Retinal pigment epithelial cell (primary cell): ENCODE measurements at regions not wholly inside any gene's neighbourhood (a gene's known extent, or its start where the extent isn't known, plus 50 kb on each side); places are given as distances from the start of the nearest gene placed in this dataset.

Experiments used
- DNase-seq: peaks from one replicate; pipeline ENCODE4 v3.0.0-alpha.2; 2010; ENCODE audit warnings: low read depth
- H3K4me3 ChIP-seq: 2 replicates; pipeline ENCODE4 v1.5.1; 2011; ENCODE audit warnings: mild to moderate bottlenecking, low read length, control low read depth, moderate library complexity
- TF ChIP-seq, protein P1 (sequence below): conservative IDR thresholded peaks from 2 replicates; pipeline ENCODE4 v1.5.1; 2011; ENCODE audit warnings: low read depth, low read length, control low read depth, inconsistent platforms

DNA sequence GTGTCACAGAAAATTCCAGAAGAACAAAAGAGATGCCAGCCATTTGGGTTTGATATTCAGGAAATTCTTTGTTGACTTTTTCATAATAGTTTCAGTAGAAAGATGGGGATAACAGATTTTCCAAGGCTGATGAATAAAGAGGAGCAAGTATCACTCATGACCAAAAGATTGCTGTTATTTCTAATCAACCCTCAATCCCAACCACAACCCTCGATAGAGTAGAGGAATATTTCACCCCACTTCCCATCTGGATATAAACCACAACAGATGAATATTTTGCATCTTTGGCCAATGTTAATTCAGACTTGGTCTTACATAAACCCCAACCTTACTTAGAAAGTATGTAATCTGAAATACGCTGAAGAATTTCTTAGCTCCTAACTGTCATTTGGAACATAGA, 232.4 kb downstream of the SEC16B start:
- no peak overlapping the region for H3K4me3 ChIP-seq
- TF ChIP-seq, protein P1, sequence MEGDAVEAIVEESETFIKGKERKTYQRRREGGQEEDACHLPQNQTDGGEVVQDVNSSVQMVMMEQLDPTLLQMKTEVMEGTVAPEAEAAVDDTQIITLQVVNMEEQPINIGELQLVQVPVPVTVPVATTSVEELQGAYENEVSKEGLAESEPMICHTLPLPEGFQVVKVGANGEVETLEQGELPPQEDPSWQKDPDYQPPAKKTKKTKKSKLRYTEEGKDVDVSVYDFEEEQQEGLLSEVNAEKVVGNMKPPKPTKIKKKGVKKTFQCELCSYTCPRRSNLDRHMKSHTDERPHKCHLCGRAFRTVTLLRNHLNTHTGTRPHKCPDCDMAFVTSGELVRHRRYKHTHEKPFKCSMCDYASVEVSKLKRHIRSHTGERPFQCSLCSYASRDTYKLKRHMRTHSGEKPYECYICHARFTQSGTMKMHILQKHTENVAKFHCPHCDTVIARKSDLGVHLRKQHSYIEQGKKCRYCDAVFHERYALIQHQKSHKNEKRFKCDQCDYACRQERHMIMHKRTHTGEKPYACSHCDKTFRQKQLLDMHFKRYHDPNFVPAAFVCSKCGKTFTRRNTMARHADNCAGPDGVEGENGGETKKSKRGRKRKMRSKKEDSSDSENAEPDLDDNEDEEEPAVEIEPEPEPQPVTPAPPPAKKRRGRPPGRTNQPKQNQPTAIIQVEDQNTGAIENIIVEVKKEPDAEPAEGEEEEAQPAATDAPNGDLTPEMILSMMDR = no peak
- DNase-seq = no peak

GRCh38 chr1:177732178-177732577, 237.7 kb downstream of the SEC16B start:
- no peak overlapping the region for H3K4me3 ChIP-seq
- no peak for DNase-seq
- TF ChIP-seq, protein P1 = no peak

- no peak for DNase-seq
- H3K4me3 ChIP-seq = no peak overlapping the region
- TF ChIP-seq, protein P1 = no peak
Measured at GRCh38 chr1:177729646-177730045, 240.2 kb downstream of the SEC16B start.

- no peak for DNase-seq
- H3K4me3 ChIP-seq = no peak overlapping the region
- TF ChIP-seq, protein P1 = no peak
Measured at GRCh38 chr1:177723533-177723932, 246.3 kb downstream of the SEC16B start.

GRCh38 chr1:177710696-177711620, 258.9 kb downstream of the SEC16B start:
- no peak for DNase-seq
- no peak overlapping the region for H3K4me3 ChIP-seq
- TF ChIP-seq, protein P1 = no peak

GRCh38 chr1:177708406-177708805, 261.5 kb downstream of the SEC16B start:
- TF ChIP-seq, protein P1 = no peak
- H3K4me3 ChIP-seq = no peak overlapping the region
- no peak for DNase-seq

DNA sequence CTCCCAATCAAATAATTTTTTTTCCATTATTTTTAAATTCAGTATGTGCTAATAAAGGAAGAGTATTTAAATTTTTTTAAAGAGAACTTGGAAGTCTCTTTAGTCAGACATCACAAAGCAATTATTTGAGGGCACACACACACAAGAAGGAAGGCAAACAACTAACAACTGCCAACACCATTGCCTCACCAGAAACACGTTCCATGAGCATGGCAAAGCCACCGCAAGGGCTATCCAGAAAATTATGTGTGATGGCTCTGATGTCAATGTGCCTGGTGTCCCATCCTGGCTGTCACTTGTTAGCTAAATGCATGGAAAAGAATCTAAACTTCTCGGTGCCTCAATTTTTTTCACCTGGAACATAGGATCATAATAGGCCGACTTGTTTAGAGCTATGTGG, 262.9 kb downstream of the SEC16B start:
- no peak for DNase-seq
- H3K4me3 ChIP-seq = no peak overlapping the region
- TF ChIP-seq, protein P1 = no peak
